ENCODE measurements at regions not wholly inside any gene's neighbourhood (a gene's known extent, or its start where the extent isn't known, plus 50 kb on each side); places are given as distances from the start of the nearest gene placed in this dataset.

- DNase-seq (ENCODE audit: low read depth in 1 of 2, low spot score in 2 of 2) (no peak), FAIRE-seq (no peak)
- Histone ChIP-seq H3K4me2 (ENCODE audit: insufficient read depth in 1 of 2, low read depth in 2 of 2, low read length in 2 of 2) (no peak overlapping the region), H3K4me1 (replicated peaks in 1 of 4; ENCODE audit: control insufficient read depth in 3 of 4, insufficient read depth in 4 of 4, low read length in 3 of 4) (no peaks in the 10 kb centered on the region), H3K18ac (ENCODE audit: extremely low read depth, low read length) (no peak overlapping the region), H3K27ac (ENCODE audit: low read depth, low read length) (no peak overlapping the region), H2BK15ac (ENCODE audit: low read length) (no peak overlapping the region), H2BK12ac (ENCODE audit: low read depth, low read length) (no peak overlapping the region), H2BK20ac (ENCODE audit: low read length) (no peak overlapping the region), H3K56ac (replicated peaks; ENCODE audit: insufficient read length, low read depth, low read length) (no peak overlapping the region), H2BK5ac (ENCODE audit: low read depth, low read length) (no peak overlapping the region), H4K20me1 (replicated peaks in 1 of 2; ENCODE audit: control insufficient read depth in 1 of 2, insufficient read depth in 2 of 2, low read length in 2 of 2) (no peaks in the 10 kb centered on the region), H3K27me3 (replicated peaks in 1 of 4; ENCODE audit: control insufficient read depth in 3 of 4, extremely low read depth in 1 of 4, insufficient read depth in 3 of 4, low read length in 3 of 4) (no peaks in the 10 kb centered on the region), H3K9me3 (ENCODE audit: insufficient read depth in 2 of 2, low read depth in 1 of 2, low read length in 1 of 2) (peaks cover 0 to under 1% of the 10 kb centered on the region in 2 experiments; a peak in 2 of 4 replicates), H3K14ac (ENCODE audit: insufficient read length) (no peak overlapping the region), H4K91ac (replicated peaks; ENCODE audit: insufficient read length, low read length) (no peak overlapping the region), H3K4me3 (ENCODE audit: extremely low read depth in 1 of 4, insufficient read depth in 2 of 4, low read depth in 3 of 4, low read length in 4 of 4) (no peak overlapping the region), H3K36me3 (ENCODE audit: control insufficient read depth in 2 of 4, insufficient read depth in 4 of 4, low read length in 3 of 4) (no peaks in the 10 kb centered on the region), H3K79me1 (ENCODE audit: low read depth, low read length) (peaks cover 8% of the 10 kb centered on the region), H3K23me2 (ENCODE audit: low read depth, low read length) (no peaks in the 10 kb centered on the region), H2AFZ (ENCODE audit: low read length) (no peak overlapping the region), H2AK5ac (ENCODE audit: low read depth, low read length) (no peak overlapping the region), H3K23ac (ENCODE audit: insufficient read length) (no peak overlapping the region), H3K4ac (replicated peaks; ENCODE audit: insufficient read length, low read depth, low read length) (no peak overlapping the region), H3K9ac (replicated peaks in 1 of 4; ENCODE audit: extremely low read depth in 1 of 4, low read depth in 3 of 4, low read length in 3 of 4) (no peak overlapping the region), H3K79me2 (ENCODE audit: control insufficient read depth in 1 of 2, insufficient read depth in 2 of 2, low read length in 2 of 2) (peaks cover 0 to 9% of the 10 kb centered on the region in 2 experiments; a peak in 1 of 4 replicates), H4K8ac (ENCODE audit: extremely low read depth, insufficient read depth, low read length) (no peak overlapping the region), H2BK120ac (replicated peaks; ENCODE audit: low read depth, low read length) (no peak overlapping the region), H4K5ac (ENCODE audit: insufficient read length, low read depth, low read length) (no peak overlapping the region)
- ChIA-PET POLR2A (ENCODE audit: partially characterized antibody) (interaction anchor here (0.5 kb wide), 1 partner anchor 84 kb away, joined by 3 read pairs; no protein-coding TSS in a partner anchor), CTCF (ENCODE audit: partially characterized antibody) (no interaction called here)
- TF ChIP-seq CBX8 (IDR thresholded peaks at IDR 0.05; ENCODE audit: borderline replicate concordance, low read depth, low read length) (no peak), CEBPB (IDR thresholded peaks at IDR 0.05; ENCODE audit: low read depth, low read length) (no peak), BRCA1 (IDR thresholded peaks at IDR 0.05; ENCODE audit: low read depth, low read length) (no peak), USF2 (IDR thresholded peaks at IDR 0.05; ENCODE audit: low read length) (peak; percentile 65), RBBP5 (IDR thresholded peaks at IDR 0.05; ENCODE audit: borderline replicate concordance, low read depth, low read length) (no peak), POLR2A (IDR thresholded peaks at IDR 0.05; ENCODE audit: control extremely low read depth in 1 of 2, low read depth in 2 of 2, low read length in 2 of 2) (no peak)
- WGBS, 2 experiments (ENCODE audit: extremely low coverage in 1 of 2, insufficient coverage in 1 of 2, insufficient read length in 1 of 2, insufficient replicate concordance in 2 of 2, low coverage in 1 of 2, low lambda C conversion rate in 2 of 2, missing lambda C conversion rate in 1 of 2), result 93% methylated on average over 2 of the region's 2 CpGs; no CpG with 5 or more reads in 1 of the 2 experiments
Observed at GRCh38 chr21:31490443-31490842, 146.4 kb upstream of the TIAM1 start.
